ENCODE measurements at regions not wholly inside any gene's neighbourhood (a gene's known extent, or its start where the extent isn't known, plus 50 kb on each side); places are given as distances from the start of the nearest gene placed in this dataset.
"Not testable (repeated sequence)": the region's sequence is repeated elsewhere in the genome, so short reads cannot be mapped to it uniquely, and the experiment has no call there.

DNA sequence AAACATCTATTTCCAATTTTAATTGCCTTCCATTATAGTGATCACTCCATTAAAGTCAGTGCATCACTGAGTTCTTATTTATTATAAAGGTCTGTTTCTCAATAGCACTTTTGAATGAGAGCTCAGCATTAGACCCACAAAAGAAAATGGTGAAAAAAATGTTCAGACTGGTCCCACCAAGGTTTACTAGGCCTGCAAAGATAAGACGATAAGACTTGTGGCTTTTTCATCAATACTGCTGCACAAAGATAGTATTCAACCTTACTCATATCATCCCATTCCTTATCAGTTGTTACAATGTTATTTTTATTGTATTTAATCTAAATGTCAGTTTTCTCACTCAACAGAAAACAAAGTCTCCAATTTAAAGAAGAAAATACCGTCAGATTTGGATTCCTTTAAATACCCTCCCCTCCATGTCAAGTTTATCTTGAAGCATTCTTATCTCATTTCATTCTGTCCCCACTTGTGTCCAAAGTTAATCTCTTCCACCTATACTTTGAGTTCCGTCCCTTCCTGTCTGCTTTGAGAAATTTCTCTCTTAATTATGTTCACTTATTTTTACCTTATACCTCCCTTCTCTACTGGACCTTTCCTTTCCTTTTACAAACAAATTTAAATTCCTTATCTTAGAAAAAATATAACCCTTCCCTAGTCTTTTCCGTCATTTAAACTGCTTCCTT is 140.0 kb downstream of the GASK1B start:
- Mint-ChIP-seq H3K27ac (ENCODE audit: unreplicated experiment) (no peak overlapping the region), H3K4me3 (no peak overlapping the region), H3K9me3 (peaks cover 12% of the 10 kb centered on the region), H3K27me3 (ENCODE audit: low read depth) (no peaks in the 10 kb centered on the region), H3K36me3 (ENCODE audit: low read depth) (peaks cover 14% of the 10 kb centered on the region), H3K4me1 (no peaks in the 10 kb centered on the region)
- TF ChIP-seq, protein P1, sequence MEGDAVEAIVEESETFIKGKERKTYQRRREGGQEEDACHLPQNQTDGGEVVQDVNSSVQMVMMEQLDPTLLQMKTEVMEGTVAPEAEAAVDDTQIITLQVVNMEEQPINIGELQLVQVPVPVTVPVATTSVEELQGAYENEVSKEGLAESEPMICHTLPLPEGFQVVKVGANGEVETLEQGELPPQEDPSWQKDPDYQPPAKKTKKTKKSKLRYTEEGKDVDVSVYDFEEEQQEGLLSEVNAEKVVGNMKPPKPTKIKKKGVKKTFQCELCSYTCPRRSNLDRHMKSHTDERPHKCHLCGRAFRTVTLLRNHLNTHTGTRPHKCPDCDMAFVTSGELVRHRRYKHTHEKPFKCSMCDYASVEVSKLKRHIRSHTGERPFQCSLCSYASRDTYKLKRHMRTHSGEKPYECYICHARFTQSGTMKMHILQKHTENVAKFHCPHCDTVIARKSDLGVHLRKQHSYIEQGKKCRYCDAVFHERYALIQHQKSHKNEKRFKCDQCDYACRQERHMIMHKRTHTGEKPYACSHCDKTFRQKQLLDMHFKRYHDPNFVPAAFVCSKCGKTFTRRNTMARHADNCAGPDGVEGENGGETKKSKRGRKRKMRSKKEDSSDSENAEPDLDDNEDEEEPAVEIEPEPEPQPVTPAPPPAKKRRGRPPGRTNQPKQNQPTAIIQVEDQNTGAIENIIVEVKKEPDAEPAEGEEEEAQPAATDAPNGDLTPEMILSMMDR (conservative IDR thresholded peaks at IDR 0.05) = no peak
- DNase-seq (ENCODE audit: low read depth, low spot score) = no peak

GRCh38 chr4:158028381-158028780 is 144.4 kb downstream of the GASK1B start:
- not testable (repeated sequence) for H3K4me3 Mint-ChIP-seq; H3K27ac Mint-ChIP-seq (ENCODE audit: unreplicated experiment); H3K4me1 Mint-ChIP-seq; H3K27me3 Mint-ChIP-seq (ENCODE audit: low read depth); DNase-seq (ENCODE audit: low read depth, low spot score)
- Mint-ChIP-seq H3K36me3 (ENCODE audit: low read depth) (peaks cover 14% of the 10 kb centered on the region), H3K9me3 (peaks cover 14% of the 10 kb centered on the region)

DNA sequence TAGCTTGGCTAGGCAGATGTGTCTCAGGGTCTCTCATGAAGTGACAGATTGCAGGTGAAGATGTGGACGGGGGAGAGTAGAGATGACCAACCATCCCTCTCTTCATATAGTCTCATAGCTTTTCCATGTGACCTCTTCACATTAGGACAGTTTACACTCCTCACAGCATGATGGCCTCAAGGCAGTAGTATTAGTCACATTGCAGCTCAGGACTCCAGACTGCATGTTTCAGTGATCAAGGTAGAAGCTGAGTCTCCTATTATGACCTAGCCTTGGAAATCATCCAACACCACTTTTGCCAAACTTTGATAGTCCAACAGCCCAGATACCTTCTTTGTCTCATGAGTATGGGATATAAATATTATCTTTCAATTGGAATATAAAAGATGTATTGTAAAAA is 147.7 kb downstream of the GASK1B start:
- TF ChIP-seq, protein P1 (conservative IDR thresholded peaks at IDR 0.05) = no peak
- peaks cover 12% of the 10 kb centered on the region for H3K9me3 Mint-ChIP-seq
- H3K27me3 Mint-ChIP-seq (ENCODE audit: low read depth) = no peaks in the 10 kb centered on the region
- no peak for DNase-seq (ENCODE audit: low read depth, low spot score)
- H3K36me3 Mint-ChIP-seq (ENCODE audit: low read depth) = peaks cover 8% of the 10 kb centered on the region
- no peak overlapping the region for H3K27ac Mint-ChIP-seq (ENCODE audit: unreplicated experiment)
- no peak overlapping the region for H3K4me3 Mint-ChIP-seq
- H3K4me1 Mint-ChIP-seq = peaks cover 14% of the 10 kb centered on the region

DNA sequence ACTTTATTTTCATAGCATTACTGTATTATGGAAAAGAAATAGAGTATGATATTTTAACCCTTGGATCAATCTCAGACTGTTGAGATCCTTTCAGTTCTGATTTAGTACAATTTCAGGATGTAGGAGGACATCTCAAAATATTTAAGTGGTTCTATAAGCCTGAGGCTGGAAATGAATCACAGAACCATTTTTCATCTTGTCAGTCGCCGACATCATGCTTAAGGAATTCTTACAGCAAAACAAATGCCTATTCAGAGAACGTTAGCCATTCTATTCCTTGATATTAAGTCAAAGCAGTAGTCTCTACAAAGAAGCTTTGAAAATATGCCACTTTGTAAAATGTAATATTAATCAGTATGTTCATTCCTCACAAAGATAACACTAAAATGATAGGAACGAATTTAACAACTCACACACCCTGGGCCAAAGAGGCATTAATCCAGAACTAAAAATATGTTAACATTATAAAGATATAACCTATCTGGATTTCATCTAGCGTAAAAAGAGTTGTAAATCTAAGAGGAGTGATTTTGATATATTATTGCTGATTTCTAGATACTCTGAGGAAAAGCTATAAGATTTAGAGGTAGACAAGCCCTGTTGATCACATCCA is 152.0 kb downstream of the GASK1B start:
- no peak for DNase-seq (ENCODE audit: low read depth, low spot score)
- peaks cover 2% of the 10 kb centered on the region for H3K9me3 Mint-ChIP-seq
- H3K4me1 Mint-ChIP-seq = peaks cover 38% of the 10 kb centered on the region
- no peaks in the 10 kb centered on the region for H3K27me3 Mint-ChIP-seq (ENCODE audit: low read depth)
- peak overlapping the region; percentile 98 for H3K27ac Mint-ChIP-seq (ENCODE audit: unreplicated experiment)
- no peaks in the 10 kb centered on the region for H3K36me3 Mint-ChIP-seq (ENCODE audit: low read depth)
- H3K4me3 Mint-ChIP-seq = no peak overlapping the region
- TF ChIP-seq, protein P1 (conservative IDR thresholded peaks at IDR 0.05) = no peak

- H3K4me1 Mint-ChIP-seq = peaks cover 38% of the 10 kb centered on the region
- H3K9me3 Mint-ChIP-seq = peaks cover 2% of the 10 kb centered on the region
- no peaks in the 10 kb centered on the region for H3K27me3 Mint-ChIP-seq (ENCODE audit: low read depth)
- DNase-seq (ENCODE audit: low read depth, low spot score) = no peak
- H3K36me3 Mint-ChIP-seq (ENCODE audit: low read depth) = no peaks in the 10 kb centered on the region
- H3K27ac Mint-ChIP-seq (ENCODE audit: unreplicated experiment) = peak overlapping the region; percentile 98
- TF ChIP-seq, protein P1 (conservative IDR thresholded peaks at IDR 0.05) = no peak
- H3K4me3 Mint-ChIP-seq = peak overlapping the region; percentile 58
These were observed 152.6 kb downstream of the GASK1B start for GRCh38 chr4:158020176-158020575.

- Mint-ChIP-seq H3K36me3 (ENCODE audit: low read depth) (no peaks in the 10 kb centered on the region), H3K27me3 (ENCODE audit: low read depth) (no peaks in the 10 kb centered on the region), H3K9me3 (peaks cover 2% of the 10 kb centered on the region), H3K4me1 (peaks cover 39% of the 10 kb centered on the region), H3K4me3 (no peak overlapping the region), H3K27ac (ENCODE audit: unreplicated experiment) (peak overlapping the region; percentile 46)
- TF ChIP-seq, protein P1 (conservative IDR thresholded peaks at IDR 0.05) = no peak
- no peak for DNase-seq (ENCODE audit: low read depth, low spot score)
These were observed 154.0 kb downstream of the GASK1B start for GRCh38 chr4:158018831-158019230.
